ENCODE measurements at regions not wholly inside any gene's neighbourhood (a gene's known extent, or its start where the extent isn't known, plus 50 kb on each side); places are given as distances from the start of the nearest gene placed in this dataset.

DNA sequence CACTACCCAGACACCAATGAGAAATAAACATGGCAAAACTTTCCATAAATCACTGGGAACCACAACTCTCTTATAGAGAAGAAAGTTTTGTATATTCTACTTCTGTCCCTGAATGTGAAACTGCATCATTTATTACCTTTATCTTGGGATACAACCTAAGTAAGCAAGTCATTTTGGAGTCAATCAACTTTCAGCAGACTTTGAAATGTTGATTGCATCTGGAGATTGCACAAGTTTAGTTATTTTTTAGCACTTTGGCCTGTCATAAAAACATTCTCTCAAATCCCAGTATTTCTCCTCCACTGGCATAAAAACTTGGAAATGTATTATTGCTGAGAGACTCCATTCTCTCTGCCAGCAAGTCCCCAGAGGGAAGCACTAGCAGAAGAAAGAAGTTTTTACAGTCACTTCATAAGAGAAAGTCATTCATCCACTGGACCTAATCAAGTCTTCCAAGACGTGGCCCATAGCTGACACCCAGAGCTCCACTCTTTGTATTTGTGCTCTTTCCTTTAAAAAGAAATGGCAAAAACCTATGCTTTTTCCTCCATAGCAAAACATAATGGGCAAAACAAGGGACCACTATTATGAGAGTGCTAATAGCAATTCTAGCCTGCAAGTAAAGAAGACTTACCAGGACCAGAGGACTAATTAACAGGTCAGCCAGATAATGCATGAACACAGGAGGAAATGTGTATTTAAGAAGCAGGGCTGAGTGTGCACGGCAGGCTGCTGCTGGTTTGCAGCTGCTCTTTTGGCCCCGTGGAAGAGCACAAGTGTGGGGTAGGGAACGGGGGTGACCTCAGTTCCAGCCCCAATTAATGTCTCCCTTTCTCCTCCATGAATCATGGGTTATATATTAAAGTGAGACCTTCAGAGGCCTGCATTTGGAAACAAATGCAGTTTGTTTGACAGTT lies 171.5 kb downstream of the INO80D start:
- Histone ChIP-seq H3K9me3 (no peaks in the 10 kb centered on the region), H3K36me3 (no peaks in the 10 kb centered on the region), H3K27ac (no peak overlapping the region), H3K4me3 (no peak overlapping the region), H3K4me1 (peaks cover 0 to 14% (median 0%) of the 10 kb centered on the region in 4 donors), H3K27me3 (peaks cover 0 to 3% of the 10 kb centered on the region in 2 donors)
- TF ChIP-seq POLR2A (IDR thresholded peaks at IDR 0.05) (no peak), EP300 (IDR thresholded peaks at IDR 0.05) (no peak)
- TF ChIP-seq, protein P1, sequence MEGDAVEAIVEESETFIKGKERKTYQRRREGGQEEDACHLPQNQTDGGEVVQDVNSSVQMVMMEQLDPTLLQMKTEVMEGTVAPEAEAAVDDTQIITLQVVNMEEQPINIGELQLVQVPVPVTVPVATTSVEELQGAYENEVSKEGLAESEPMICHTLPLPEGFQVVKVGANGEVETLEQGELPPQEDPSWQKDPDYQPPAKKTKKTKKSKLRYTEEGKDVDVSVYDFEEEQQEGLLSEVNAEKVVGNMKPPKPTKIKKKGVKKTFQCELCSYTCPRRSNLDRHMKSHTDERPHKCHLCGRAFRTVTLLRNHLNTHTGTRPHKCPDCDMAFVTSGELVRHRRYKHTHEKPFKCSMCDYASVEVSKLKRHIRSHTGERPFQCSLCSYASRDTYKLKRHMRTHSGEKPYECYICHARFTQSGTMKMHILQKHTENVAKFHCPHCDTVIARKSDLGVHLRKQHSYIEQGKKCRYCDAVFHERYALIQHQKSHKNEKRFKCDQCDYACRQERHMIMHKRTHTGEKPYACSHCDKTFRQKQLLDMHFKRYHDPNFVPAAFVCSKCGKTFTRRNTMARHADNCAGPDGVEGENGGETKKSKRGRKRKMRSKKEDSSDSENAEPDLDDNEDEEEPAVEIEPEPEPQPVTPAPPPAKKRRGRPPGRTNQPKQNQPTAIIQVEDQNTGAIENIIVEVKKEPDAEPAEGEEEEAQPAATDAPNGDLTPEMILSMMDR (IDR thresholded peaks at IDR 0.05) = no peak
- no peak for DNase-seq (ENCODE audit: low spot score in 2 of 2)
- 35 to 38% methylated on average over 4 of the region's 4 CpGs for WGBS, 2 donors

DNA sequence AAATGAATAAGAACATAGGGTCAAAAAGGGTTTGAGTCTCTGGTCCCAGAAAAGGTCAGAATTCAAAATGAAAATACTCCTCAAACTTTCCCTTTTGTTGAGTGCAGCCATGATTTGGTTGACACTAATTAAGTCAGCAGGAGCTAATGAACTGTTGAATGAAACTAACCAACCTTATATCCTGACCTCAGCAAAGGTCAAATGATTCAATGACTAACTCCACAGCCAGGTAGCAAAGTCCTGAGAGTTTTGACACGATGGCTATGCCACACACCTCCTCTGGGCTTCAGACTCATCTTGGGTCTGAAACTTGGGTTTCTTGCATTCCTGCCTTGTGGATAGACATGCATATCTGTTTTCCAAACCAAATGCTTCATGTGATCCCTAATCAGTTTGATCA lies 172.3 kb downstream of the INO80D start:
- no peaks in the 10 kb centered on the region for H3K36me3 ChIP-seq
- 72 to 92% methylated on average over 1 of the region's 1 CpG for WGBS, 2 donors
- H3K27ac ChIP-seq = no peak overlapping the region
- no peaks in the 10 kb centered on the region for H3K9me3 ChIP-seq
- TF ChIP-seq, protein P1 (IDR thresholded peaks at IDR 0.05) = no peak
- H3K4me3 ChIP-seq = no peak overlapping the region
- H3K4me1 ChIP-seq = peaks cover 0 to 14% (median 0%) of the 10 kb centered on the region in 4 donors
- DNase-seq (ENCODE audit: low spot score in 2 of 2) = no peak
- H3K27me3 ChIP-seq = peaks cover 0 to 3% of the 10 kb centered on the region in 2 donors

DNA sequence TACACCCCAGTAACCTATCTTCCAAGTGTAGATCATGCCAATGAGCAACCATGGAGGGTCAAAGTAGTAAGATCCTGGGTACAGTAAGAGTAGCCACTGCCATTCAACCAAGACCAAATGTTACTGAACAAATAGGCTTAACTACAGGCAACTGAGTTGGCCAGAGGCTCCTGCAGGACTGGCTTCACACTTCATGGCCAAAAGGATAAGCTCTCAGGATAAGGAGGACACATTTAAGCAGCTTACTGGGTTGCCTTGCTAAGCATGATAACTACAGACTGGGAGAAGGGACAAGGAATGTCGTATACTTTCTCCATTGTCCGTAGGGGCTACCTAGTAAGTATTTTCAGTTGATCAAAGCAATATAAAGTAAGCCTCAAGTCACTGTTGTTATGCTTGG lies 174.7 kb downstream of the INO80D start:
- DNase-seq (ENCODE audit: low spot score in 2 of 2) = no peak
- TF ChIP-seq POLR2A (IDR thresholded peaks at IDR 0.05) (no peak), EP300 (IDR thresholded peaks at IDR 0.05) (no peak)
- TF ChIP-seq, protein P1 (IDR thresholded peaks at IDR 0.05) = no peak
- 97 to 98% methylated on average over 2 of the region's 2 CpGs for WGBS, 2 donors
- Histone ChIP-seq H3K36me3 (no peaks in the 10 kb centered on the region), H3K4me1 (peaks cover 0 to 14% (median 0%) of the 10 kb centered on the region in 4 donors), H3K27ac (no peak overlapping the region), H3K27me3 (peaks cover 0 to 3% of the 10 kb centered on the region in 2 donors), H3K4me3 (no peak overlapping the region), H3K9me3 (peaks cover 0 to 3% (median 0%) of the 10 kb centered on the region in 4 donors)

DNA sequence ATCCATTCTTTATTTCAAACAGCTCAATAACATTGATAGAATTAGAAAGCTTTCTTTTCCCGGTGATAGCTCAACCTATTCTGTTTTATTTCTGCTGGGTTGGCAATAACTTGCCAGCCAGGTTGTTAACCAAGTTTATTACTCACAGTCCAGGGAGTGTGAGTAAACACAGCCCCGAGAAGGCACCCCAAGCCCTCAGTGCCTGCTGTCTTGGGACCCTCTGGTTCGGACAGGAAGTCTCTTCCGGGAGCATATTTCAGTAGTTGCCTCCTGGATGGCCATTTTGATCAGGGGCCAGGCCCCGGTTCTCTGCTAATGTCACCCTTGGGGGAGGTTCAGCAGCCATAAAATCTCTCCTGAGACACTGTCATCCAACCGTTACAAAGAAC lies 176.8 kb downstream of the INO80D start:
- Histone ChIP-seq H3K4me1 (peaks cover 0 to 6% (median 0%) of the 10 kb centered on the region in 4 donors), H3K4me3 (no peak overlapping the region), H3K36me3 (no peaks in the 10 kb centered on the region), H3K27me3 (peaks cover 0 to 3% of the 10 kb centered on the region in 2 donors), H3K9me3 (peaks cover 0 to 3% (median 0%) of the 10 kb centered on the region in 4 donors), H3K27ac (no peak overlapping the region)
- 76 to 82% methylated on average over 6 of the region's 6 CpGs for WGBS, 2 donors
- DNase-seq (ENCODE audit: low spot score in 2 of 2) = no peak
- TF ChIP-seq EP300 (IDR thresholded peaks at IDR 0.05) (no peak), POLR2A (IDR thresholded peaks at IDR 0.05) (no peak)
- TF ChIP-seq, protein P1 (IDR thresholded peaks at IDR 0.05) = no peak

Measured in tibial nerve (tissue), 4 donors.